Testis (tissue), 2 donors: ENCODE measurements at regions not wholly inside any gene's neighbourhood (a gene's known extent, or its start where the extent isn't known, plus 50 kb on each side); places are given as distances from the start of the nearest gene placed in this dataset.

Source experiments
- DNase-seq: peaks from one replicate; pipeline ENCODE4 v3.0.0-alpha.2; 2019
- H3K27ac ChIP-seq, 2 donors: fragments of 200-600 bp; sonication (generic); one replicate each; pipeline ENCODE4 v1.5.1; 2019
- H3K27me3 ChIP-seq: fragments of 200-600 bp; sonication (generic); one replicate; pipeline ENCODE4 v1.5.1; 2019
- H3K36me3 ChIP-seq: fragments of 200-600 bp; sonication (generic); one replicate; pipeline ENCODE4 v1.5.1; 2017; ENCODE audit warnings: low read depth; ENCODE audit errors: missing control alignments
- H3K4me1 ChIP-seq: fragments of 200-600 bp; sonication (generic); one replicate; pipeline ENCODE4 v1.5.1; 2019
- H3K4me3 ChIP-seq, 2 donors: fragments of 200-600 bp; sonication (generic); one replicate each; pipeline ENCODE4 v1.5.1; 2017 to 2019
- H3K9me3 ChIP-seq: fragments of 200-600 bp; sonication (generic); one replicate; pipeline ENCODE4 v1.5.1; 2017
- CTCF ChIP-seq, 3 experiments: fragments of 450-650 bp in 2 of 3; fragments of 200-600 bp in 1 of 3; sonication (generic) in 1 of 3; IDR thresholded peaks; one replicate each; pipeline ENCODE4 v1.5.1; 2016 to 2019; ENCODE audit warnings: antibody characterized with exemption in 3 of 3, mild to moderate bottlenecking in 2 of 3, moderate library complexity in 1 of 3
- POLR2A ChIP-seq: fragments of 450-650 bp; IDR thresholded peaks from one replicate; pipeline ENCODE4 v1.6.1; 2017; ENCODE audit warnings: antibody characterized with exemption, mild to moderate bottlenecking, moderate library complexity
- WGBS, 2 donors: methylation state at CpG; one replicate each; pipeline ENCODE4 v1.1.5; 2018; 5-methylcytosine and 5-hydroxymethylcytosine counted together
- intact Hi-C: fragments of 100-400 bp; cut with DNase I; formaldehyde crosslinking; loops from one replicate; pipeline ENCODE4 v1.15.1; 2023; ENCODE audit warnings: low total_unique reads

- H3K4me3 ChIP-seq, result no peak overlapping the region
- H3K27me3 ChIP-seq, result no peaks in the 10 kb centered on the region
- no peaks in the 10 kb centered on the region for H3K4me1 ChIP-seq
- no peaks in the 10 kb centered on the region for H3K9me3 ChIP-seq
- intact Hi-C loops, result no loop called here
- TF ChIP-seq POLR2A, result no peak
- TF ChIP-seq CTCF (IDR thresholded peaks at IDR 0.05), result no peak
- H3K36me3 ChIP-seq, result no peaks in the 10 kb centered on the region
- DNase-seq, result no peak
- no peak overlapping the region for H3K27ac ChIP-seq
Observed at GRCh38 chr7:31260851-31261250, 79.7 kb downstream of the NEUROD6 start.

GRCh38 chr7:31258391-31258790, 82.1 kb downstream of the NEUROD6 start:
- Histone ChIP-seq H3K36me3 (no peaks in the 10 kb centered on the region), H3K4me3 (no peak overlapping the region), H3K27me3 (no peaks in the 10 kb centered on the region), H3K27ac (no peak overlapping the region), H3K9me3 (no peaks in the 10 kb centered on the region), H3K4me1 (no peaks in the 10 kb centered on the region)
- no peak for TF ChIP-seq CTCF (IDR thresholded peaks at IDR 0.05)
- TF ChIP-seq POLR2A, result no peak
- no peak for DNase-seq
- intact Hi-C loops, result no loop called here
- 72 to 90% methylated on average over 2 of the region's 2 CpGs for WGBS, 2 donors

- 56 to 83% methylated on average over 4 of the region's 4 CpGs for WGBS, 2 donors
- Histone ChIP-seq H3K4me1 (no peaks in the 10 kb centered on the region), H3K4me3 (no peak overlapping the region), H3K27ac (no peak overlapping the region), H3K9me3 (no peaks in the 10 kb centered on the region), H3K36me3 (no peaks in the 10 kb centered on the region), H3K27me3 (no peaks in the 10 kb centered on the region)
- TF ChIP-seq CTCF (IDR thresholded peaks at IDR 0.05), result no peak
- TF ChIP-seq POLR2A, result no peak
- DNase-seq, result no peak
- intact Hi-C loops, result no loop called here
Observed at GRCh38 chr7:31256506-31256905, 84.0 kb downstream of the NEUROD6 start.

GRCh38 chr7:31254926-31255325, 85.6 kb downstream of the NEUROD6 start:
- Histone ChIP-seq H3K27ac (no peak overlapping the region), H3K36me3 (no peaks in the 10 kb centered on the region), H3K4me3 (no peak overlapping the region), H3K9me3 (no peaks in the 10 kb centered on the region), H3K27me3 (no peaks in the 10 kb centered on the region), H3K4me1 (no peaks in the 10 kb centered on the region)
- WGBS, 2 donors, result 55 to 63% methylated on average over 1 of the region's 1 CpG
- no peak for TF ChIP-seq POLR2A
- no peak for TF ChIP-seq CTCF (IDR thresholded peaks at IDR 0.05)
- intact Hi-C loops, result no loop called here
- DNase-seq, result no peak

GRCh38 chr7:31253532-31253931, 87.0 kb downstream of the NEUROD6 start:
- H3K4me1 ChIP-seq, result no peaks in the 10 kb centered on the region
- TF ChIP-seq CTCF (IDR thresholded peaks at IDR 0.05) (no peak), POLR2A (no peak)
- no peaks in the 10 kb centered on the region for H3K36me3 ChIP-seq
- H3K27ac ChIP-seq, result no peak overlapping the region
- no peaks in the 10 kb centered on the region for H3K27me3 ChIP-seq
- no peak overlapping the region for H3K4me3 ChIP-seq
- no peak for DNase-seq
- 86 to 88% methylated on average over 4 of the region's 4 CpGs for WGBS, 2 donors
- no peaks in the 10 kb centered on the region for H3K9me3 ChIP-seq
- intact Hi-C loops, result no loop called here
